SIG-M5 treated with dmso at 0.1 percent for 504 hours (cell line): ENCODE measurements at regions not wholly inside any gene's neighbourhood (a gene's known extent, or its start where the extent isn't known, plus 50 kb on each side); places are given as distances from the start of the nearest gene placed in this dataset.

Experiments
- DNase-seq: peaks from one replicate; lab custom pipeline; 2025; ENCODE audit not compliant: unreplicated experiment; lab: John Stamatoyannopoulos, UW

- no peak for DNase-seq
Observed at GRCh38 chr12:20213723-20214625, 154.4 kb upstream of the PDE3A start.

- peak; percentile 47 for DNase-seq
Observed at GRCh38 chr12:20220339-20220738, 148.0 kb upstream of the PDE3A start.

GRCh38 chr12:20232931-20233675 lies 135.2 kb upstream of the PDE3A start:
- DNase-seq, result no peak

- no peak for DNase-seq
Observed at GRCh38 chr12:20234474-20234873, 133.9 kb upstream of the PDE3A start.

DNA sequence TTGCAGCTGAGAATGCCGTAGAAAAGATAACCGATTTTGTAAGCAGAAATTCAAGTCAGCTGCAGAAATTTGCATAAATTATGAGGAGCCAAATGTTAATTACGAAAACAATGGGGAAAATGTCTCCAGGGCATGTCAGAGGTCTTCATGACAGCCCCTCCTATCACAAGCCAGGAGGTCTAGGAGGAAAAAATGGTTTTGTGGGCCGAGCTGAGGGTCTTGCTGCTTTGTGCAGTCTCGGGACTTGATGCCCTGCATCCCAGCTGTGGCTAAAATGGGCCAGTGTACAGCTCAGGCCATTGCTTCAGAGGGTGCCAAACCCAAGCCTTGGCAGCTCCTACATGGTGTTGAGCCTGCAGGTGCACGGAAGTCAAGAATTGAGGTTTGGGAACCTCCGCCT lies 131.2 kb upstream of the PDE3A start:
- DNase-seq, result no peak

DNA sequence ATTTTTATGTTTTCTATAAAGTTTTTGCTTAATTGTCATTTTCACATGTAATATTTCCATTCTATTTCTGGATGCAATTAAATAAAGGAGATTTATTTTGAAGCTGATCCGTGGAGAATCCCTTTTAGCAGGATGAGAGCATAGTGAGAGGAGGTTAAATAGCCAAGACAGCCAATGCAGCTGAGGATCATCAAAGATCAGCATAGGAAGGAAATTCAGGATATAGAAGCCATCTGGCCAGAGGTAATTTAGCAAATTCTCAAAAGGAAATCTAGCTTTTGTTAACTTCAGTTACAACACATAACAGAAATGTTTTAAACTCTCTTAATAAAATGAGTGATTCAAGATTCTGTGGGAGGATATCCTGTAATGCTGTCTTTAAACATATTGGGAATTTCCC lies 122.8 kb upstream of the PDE3A start:
- no peak for DNase-seq

- DNase-seq, result no peak
Observed at GRCh38 chr12:20248646-20249045, 119.7 kb upstream of the PDE3A start.

GRCh38 chr12:20250761-20251160 lies 117.6 kb upstream of the PDE3A start:
- no peak for DNase-seq

DNA sequence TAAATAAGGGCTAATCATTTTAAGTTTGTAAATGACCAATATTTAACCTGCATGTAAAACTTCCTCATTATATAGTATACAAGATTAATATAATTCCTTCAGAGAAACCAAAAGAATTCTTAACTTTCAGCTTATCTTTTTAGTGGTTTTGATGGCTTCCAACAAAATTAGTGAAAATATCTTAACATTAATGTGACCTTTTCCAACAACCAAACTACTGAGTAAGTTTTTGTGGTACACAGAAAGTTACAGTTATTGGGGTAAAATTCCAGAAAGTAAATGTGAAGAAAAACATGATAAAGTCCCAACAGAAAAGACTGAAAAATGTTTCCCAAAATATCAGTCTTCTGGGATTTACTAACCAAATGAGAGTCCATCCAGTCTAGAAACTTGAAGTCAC lies 111.0 kb upstream of the PDE3A start:
- DNase-seq, result no peak

GRCh38 chr12:20259786-20260185 lies 108.6 kb upstream of the PDE3A start:
- no peak for DNase-seq

GRCh38 chr12:20260851-20261250 lies 107.5 kb upstream of the PDE3A start:
- no peak for DNase-seq

DNA sequence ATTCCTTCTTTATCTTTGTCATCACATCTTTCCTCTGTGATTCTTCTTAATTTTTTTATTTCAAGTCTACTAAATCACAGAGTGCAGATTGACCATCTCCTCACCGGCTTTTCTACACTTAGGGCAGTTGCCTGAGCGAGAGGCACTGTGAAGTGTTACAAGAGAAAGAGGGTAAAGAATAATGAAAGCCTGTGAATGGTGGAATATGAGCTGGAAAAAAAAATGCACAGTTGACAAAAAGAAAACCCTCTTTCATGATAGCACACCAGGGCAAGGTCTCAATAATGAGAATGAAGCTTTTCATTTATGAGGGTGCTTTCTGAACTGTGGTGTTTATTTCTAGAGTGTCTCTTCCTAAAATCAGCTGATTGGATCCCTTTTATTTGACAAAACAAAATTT lies 106.2 kb upstream of the PDE3A start:
- no peak for DNase-seq

DNA sequence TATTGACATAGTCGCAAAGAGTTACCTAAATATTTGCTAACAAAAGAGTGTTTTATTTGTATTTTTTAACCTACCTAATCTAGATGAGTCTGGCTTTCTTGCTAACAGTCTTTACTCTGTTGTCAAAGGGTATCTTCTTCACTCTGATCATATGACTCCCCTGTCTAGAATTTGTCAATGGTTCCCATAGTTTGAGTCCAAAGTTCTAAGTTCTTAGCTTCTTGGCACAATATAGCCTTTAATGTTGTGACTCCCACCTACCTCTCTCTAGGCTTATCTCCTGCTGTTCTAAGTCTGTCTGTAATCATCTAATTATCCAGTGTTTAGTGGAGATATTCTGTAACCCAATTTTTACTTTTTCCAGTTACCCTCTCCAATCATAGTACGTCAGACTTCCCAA lies 104.3 kb upstream of the PDE3A start:
- DNase-seq, result no peak

GRCh38 chr12:20264608-20265114 lies 103.7 kb upstream of the PDE3A start:
- no peak for DNase-seq

DNA sequence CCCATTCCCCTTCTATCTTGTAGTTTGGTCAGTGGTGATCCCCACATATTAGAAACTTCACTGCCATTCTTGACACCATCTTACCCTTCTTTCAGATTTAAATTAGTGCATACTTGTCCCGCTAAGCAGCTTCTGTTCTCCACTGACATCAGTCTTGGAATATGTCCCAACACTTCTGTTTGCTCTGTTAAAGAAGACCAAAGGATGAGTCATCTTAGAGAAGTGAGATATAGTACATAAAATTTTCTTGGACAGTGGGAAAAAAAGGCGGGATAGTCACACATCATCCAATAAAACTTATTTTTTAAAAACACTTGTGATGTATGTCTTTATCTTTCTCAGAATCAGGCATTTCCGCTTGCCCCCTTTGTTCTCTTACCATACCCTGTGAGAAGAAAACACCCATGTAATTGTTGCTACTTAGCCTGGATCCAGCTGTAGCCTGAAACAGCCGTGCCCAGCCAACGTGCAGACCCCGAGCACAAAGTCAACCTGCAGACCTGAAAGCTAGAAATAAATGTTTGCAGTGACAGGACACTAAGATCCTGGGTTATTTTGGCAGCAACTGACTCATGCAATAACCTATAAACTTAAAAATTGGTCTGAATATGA lies 100.1 kb upstream of the PDE3A start:
- no peak for DNase-seq

GRCh38 chr12:20268771-20269170 lies 99.6 kb upstream of the PDE3A start:
- DNase-seq, result peak; percentile 31

GRCh38 chr12:20269337-20270067 lies 98.8 kb upstream of the PDE3A start:
- DNase-seq, result no peak

- no peak for DNase-seq
Observed at GRCh38 chr12:20270557-20270956, 97.8 kb upstream of the PDE3A start.

DNA sequence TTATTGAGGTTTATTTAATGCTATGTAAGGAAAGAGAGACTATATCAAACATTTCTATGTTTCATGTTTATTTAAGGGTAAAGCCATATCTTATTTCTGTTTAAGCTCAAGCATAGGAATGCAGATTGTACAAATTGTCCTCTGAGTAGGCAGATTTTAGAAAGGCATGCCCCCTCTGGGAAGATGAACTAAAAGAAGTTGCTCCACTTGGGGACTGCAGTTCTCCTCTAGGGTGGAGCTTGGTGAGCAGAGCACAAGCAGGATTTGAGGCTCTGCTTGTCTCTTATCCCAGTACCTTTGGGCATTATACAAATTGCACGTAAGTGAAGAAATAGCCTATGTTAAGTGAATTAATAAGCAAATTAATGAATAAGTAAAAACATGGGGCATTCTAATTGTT lies 96.2 kb upstream of the PDE3A start:
- no peak for DNase-seq

DNA sequence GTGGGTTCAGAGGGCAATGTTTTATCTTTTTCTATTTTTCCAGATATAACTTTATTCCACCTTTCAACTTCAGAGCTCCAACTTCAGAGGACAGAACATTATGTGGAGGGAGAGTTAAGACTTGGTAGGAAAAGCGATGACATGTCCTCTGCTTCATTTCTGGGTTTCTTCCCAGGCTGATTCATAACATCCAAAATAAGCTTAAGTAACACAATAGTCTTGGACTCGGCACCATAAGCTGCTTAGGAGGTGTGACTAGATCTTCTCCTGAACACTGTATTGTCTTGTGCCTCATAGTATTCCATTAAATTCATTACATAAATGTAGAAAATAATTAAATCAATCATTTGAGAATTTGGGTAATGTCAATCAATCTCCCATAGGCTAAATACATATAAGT lies 95.5 kb upstream of the PDE3A start:
- no peak for DNase-seq

DNA sequence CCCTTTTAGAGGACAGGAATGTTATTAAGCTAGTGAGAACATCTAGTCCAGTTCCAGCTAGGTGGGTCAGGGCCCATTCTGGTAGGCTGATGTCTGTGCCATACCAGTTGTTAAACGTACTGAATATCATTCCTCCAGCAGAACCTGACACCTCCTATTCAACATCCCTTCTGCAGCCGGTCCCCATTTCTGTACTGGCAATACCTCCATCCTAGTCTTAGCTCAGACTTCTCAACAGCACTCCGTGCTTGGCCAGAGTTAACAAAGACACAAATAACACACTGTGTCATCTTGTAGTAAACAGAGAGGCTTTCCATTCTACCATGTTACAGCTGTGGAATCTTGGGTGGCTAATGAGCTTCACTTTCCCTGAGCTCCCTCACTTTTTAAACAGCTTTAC lies 94.3 kb upstream of the PDE3A start:
- DNase-seq, result no peak
